ENCODE measurements at regions not wholly inside any gene's neighbourhood (a gene's known extent, or its start where the extent isn't known, plus 50 kb on each side); places are given as distances from the start of the nearest gene placed in this dataset.

DNA sequence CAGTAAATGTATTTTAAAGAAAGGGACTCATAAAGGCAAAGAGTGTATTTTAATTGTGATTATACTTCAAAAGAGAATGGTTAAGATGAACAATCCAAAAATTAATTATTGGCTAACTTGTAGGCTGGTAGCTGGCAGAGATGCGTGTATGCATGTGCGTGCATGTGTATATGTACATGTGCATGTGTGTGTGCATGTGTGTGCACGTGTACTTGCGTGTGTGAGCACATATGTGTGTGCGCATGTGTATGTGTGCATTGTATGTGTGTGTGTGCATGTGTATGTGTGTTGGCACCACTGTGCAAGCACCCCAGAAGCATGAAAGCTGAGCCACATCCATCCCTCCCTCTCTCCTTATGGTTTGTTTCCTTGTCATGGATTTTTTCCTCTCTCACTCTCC, 83.0 kb upstream of the SLC1A3 start:
- H3K4me3 ChIP-seq, result no peak overlapping the region
- 100% methylated on average over 2 of the region's 5 CpGs for WGBS (ENCODE audit: insufficient coverage, low coverage, low lambda C conversion rate, missing lambda C conversion rate)
- TF ChIP-seq, protein P1, sequence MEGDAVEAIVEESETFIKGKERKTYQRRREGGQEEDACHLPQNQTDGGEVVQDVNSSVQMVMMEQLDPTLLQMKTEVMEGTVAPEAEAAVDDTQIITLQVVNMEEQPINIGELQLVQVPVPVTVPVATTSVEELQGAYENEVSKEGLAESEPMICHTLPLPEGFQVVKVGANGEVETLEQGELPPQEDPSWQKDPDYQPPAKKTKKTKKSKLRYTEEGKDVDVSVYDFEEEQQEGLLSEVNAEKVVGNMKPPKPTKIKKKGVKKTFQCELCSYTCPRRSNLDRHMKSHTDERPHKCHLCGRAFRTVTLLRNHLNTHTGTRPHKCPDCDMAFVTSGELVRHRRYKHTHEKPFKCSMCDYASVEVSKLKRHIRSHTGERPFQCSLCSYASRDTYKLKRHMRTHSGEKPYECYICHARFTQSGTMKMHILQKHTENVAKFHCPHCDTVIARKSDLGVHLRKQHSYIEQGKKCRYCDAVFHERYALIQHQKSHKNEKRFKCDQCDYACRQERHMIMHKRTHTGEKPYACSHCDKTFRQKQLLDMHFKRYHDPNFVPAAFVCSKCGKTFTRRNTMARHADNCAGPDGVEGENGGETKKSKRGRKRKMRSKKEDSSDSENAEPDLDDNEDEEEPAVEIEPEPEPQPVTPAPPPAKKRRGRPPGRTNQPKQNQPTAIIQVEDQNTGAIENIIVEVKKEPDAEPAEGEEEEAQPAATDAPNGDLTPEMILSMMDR (IDR thresholded peaks at IDR 0.05), result no peak
- TF ChIP-seq POLR2A (IDR thresholded peaks at IDR 0.05), result no peak
- H3K27me3 ChIP-seq, result no peaks in the 10 kb centered on the region
- intact Hi-C loops (cut with DNase I), result no loop called here
- H3K9me3 ChIP-seq, result no peaks in the 10 kb centered on the region
- no peaks in the 10 kb centered on the region for H3K4me1 ChIP-seq
- DNase-seq, result no peak
- no peaks in the 10 kb centered on the region for H3K36me3 ChIP-seq
- ATAC-seq, result no peak
- no peak overlapping the region for H3K27ac ChIP-seq

DNA sequence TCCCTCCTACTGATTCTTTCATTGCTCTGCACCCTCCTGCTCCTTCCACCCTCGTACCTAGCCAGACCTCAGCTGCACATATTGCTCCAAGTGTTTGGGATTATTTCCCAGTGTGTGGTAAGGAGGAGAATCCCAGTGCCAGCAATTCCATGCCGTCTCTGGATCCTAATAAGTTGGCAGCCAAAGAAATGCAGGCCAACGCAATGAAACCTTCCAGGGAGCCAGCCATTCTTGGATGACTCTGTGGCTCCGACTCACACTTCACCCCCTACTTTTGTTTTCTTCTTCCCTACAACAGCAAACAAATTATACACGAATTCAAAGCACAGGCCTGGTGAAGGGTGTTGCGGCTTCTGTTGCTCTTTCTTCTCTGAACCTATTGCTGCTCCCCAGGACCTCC, 82.5 kb upstream of the SLC1A3 start:
- Histone ChIP-seq H3K36me3 (no peaks in the 10 kb centered on the region), H3K4me3 (no peak overlapping the region), H3K27ac (no peak overlapping the region), H3K9me3 (no peaks in the 10 kb centered on the region), H3K4me1 (no peaks in the 10 kb centered on the region), H3K27me3 (no peaks in the 10 kb centered on the region)
- 68% methylated on average over 5 of the region's 6 CpGs for WGBS (ENCODE audit: insufficient coverage, low coverage, low lambda C conversion rate, missing lambda C conversion rate)
- DNase-seq, result no peak
- ATAC-seq, result no peak
- intact Hi-C loops (cut with DNase I), result no loop called here
- TF ChIP-seq, protein P1 (IDR thresholded peaks at IDR 0.05), result no peak
- no peak for TF ChIP-seq POLR2A (IDR thresholded peaks at IDR 0.05)

DNA sequence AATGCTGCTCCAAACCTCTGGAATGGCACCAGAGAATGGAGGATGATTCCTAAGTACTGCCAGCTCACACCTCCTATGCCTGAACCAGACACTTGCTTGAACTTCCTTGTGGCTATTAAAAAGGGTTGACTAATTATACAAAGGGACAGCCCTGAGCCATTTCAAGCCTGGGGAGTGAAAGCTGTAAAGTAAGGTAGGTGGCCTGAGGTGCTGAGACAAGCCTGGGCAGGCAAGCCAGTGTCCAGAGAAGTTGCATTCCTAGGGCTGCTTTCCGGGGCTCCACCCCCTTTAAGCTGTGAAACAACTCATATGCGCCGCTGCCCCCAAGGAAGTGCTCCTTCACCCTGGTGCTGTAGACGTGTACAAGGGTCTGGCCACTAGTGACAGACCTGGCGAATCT, 79.9 kb upstream of the SLC1A3 start:
- ATAC-seq (no peak), DNase-seq (no peak)
- H3K36me3 ChIP-seq, result no peaks in the 10 kb centered on the region
- no peaks in the 10 kb centered on the region for H3K4me1 ChIP-seq
- no peak overlapping the region for H3K27ac ChIP-seq
- TF ChIP-seq, protein P1 (IDR thresholded peaks at IDR 0.05), result no peak
- TF ChIP-seq POLR2A (IDR thresholded peaks at IDR 0.05), result no peak
- intact Hi-C loops (cut with DNase I), result no loop called here
- H3K27me3 ChIP-seq, result no peaks in the 10 kb centered on the region
- no CpG with 5 or more reads among the region's 5 CpGs for WGBS (ENCODE audit: insufficient coverage, low coverage, low lambda C conversion rate, missing lambda C conversion rate)
- H3K4me3 ChIP-seq, result no peak overlapping the region
- H3K9me3 ChIP-seq, result no peaks in the 10 kb centered on the region

DNA sequence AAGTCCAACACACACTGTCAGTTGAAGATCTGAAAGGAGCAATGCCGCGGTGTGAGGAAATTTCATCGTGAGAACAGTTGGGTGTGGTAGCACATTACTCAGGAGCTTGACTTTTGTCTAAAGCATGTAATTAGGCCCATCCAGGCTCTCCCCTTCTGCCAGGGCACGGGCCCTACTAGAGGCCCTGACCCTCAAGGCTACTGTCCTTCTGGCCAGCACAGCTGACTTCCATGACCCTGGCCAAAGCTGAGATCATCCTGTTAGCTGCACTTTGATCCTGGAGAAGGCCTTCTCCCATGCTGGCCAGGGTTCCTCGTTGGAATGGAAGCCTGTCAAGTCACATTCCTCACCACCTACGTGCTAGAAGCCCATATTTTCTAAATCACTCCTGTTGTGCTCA, 77.8 kb upstream of the SLC1A3 start:
- ATAC-seq, result peak in 2 of 4 donors; percentile 64 to 68
- intact Hi-C loops (cut with DNase I), result no loop called here
- WGBS (ENCODE audit: insufficient coverage, low coverage, low lambda C conversion rate, missing lambda C conversion rate), result 64% methylated on average over 3 of the region's 6 CpGs

More for the DNA sequence above, 77.8 kb upstream of the SLC1A3 start:
- no peaks in the 10 kb centered on the region for H3K27me3 ChIP-seq
- no peaks in the 10 kb centered on the region for H3K9me3 ChIP-seq
- no peak for DNase-seq
- H3K36me3 ChIP-seq, result no peaks in the 10 kb centered on the region
- H3K4me1 ChIP-seq, result no peaks in the 10 kb centered on the region
- H3K4me3 ChIP-seq, result no peak overlapping the region
- H3K27ac ChIP-seq, result no peak overlapping the region
- TF ChIP-seq POLR2A (IDR thresholded peaks at IDR 0.05), result no peak
- TF ChIP-seq, protein P1 (IDR thresholded peaks at IDR 0.05), result no peak
